D721Med (cell line): ENCODE measurements at regions not wholly inside any gene's neighbourhood (a gene's known extent, or its start where the extent isn't known, plus 50 kb on each side); places are given as distances from the start of the nearest gene placed in this dataset.
"Not testable (repeated sequence)": the region's sequence is repeated elsewhere in the genome, so short reads cannot be mapped to it uniquely, and the experiment has no call there.

Experiments used
- DNase-seq: peaks from one replicate; pipeline ENCODE4 v3.0.0; 2011; ENCODE audit warnings: low spot score; ENCODE audit not compliant: insufficient read length
- FAIRE-seq: peaks from 2 replicates; lab custom pipeline; 2011; peaks lifted over from hg19 to GRCh38; lab: Jason Lieb, UNC
- CTCF ChIP-seq: IDR thresholded peaks from 2 replicates; pipeline ENCODE4 v1.5.1; 2012; ENCODE audit warnings: mild to moderate bottlenecking, control low read depth; ENCODE audit not compliant: insufficient read depth; ENCODE audit errors: missing control alignments

- FAIRE-seq, result no peak
These were observed 934.8 kb upstream of the SPRY2 start for GRCh38 chr13:81275666-81276258.

DNA sequence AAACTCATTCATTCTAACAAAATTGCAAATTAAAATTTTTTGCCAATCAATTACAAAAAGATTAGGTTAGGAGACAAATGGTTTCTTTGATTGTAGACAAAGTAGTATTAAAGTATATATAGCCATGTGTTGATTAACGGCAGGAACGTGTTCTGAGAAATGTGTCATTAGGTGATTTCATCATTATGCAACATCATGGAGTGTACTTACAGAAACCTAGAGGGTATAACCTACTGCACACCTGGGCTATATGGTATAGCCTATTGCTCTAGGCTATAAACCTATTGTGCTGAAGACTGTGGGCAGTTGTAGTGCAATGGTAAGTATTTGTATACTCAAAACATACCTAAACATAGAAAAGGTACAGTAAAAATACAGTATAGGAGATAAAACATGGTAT is 906.8 kb upstream of the SPRY2 start:
- DNase-seq, result no peak
- TF ChIP-seq CTCF, result no peak
- no peak for FAIRE-seq

More at GRCh38 chr13:81275666-81276258, 934.8 kb upstream of the SPRY2 start:
- DNase-seq, result no peak
- no peak for TF ChIP-seq CTCF

DNA sequence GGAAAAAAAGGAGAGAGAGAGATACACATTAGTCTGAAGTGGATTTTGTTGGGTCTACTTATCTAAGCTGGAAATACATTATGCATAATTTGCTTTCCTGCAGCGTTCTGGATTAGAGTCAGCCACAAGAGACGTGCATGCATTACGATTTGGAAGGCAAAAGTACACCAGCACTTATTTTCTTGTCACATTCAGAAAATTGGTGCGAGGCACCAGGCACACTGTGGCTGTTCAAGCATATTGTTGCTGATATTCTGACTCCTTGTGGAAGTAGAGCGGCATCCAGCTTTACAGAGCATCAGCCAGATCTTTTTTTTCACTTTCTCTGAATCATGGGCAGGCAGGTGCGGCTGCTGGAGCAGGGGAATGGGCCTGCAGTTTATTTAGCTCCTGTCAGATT is 905.6 kb upstream of the SPRY2 start:
- no peak for FAIRE-seq

GRCh38 chr13:81244011-81244410 is 903.1 kb upstream of the SPRY2 start:
- no peak for DNase-seq
- no peak for FAIRE-seq
- TF ChIP-seq CTCF, result no peak

More for the DNA sequence above, 905.6 kb upstream of the SPRY2 start:
- DNase-seq, result no peak
- no peak for TF ChIP-seq CTCF

GRCh38 chr13:81230386-81230785 is 889.5 kb upstream of the SPRY2 start:
- no peak for TF ChIP-seq CTCF
- FAIRE-seq (no peak), DNase-seq (no peak)

GRCh38 chr13:81226830-81227229 is 885.9 kb upstream of the SPRY2 start:
- DNase-seq, FAIRE-seq: not testable (repeated sequence)

GRCh38 chr13:81224209-81224833 is 883.4 kb upstream of the SPRY2 start:
- DNase-seq (no peak), FAIRE-seq (no peak)
- TF ChIP-seq CTCF, result no peak

DNA sequence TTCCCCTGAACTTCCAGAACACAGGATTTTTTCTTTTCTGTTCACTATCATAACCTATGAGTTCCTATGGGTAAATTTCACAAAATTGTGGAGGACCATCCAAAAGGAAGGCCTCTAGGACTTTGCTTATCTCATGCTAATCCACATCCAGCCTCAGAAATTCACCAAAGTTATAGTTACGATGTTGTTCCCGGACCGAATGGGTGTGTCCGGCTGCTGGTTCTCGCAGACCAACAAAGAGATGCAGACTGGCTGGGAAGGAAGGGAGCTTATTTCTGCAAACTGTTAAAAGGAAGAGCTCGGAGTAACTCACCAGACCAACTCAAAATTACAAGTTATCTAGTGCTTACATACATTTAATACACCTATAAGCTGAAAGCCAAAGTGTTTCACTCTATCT is 882.9 kb upstream of the SPRY2 start:
- TF ChIP-seq CTCF, result no peak
- FAIRE-seq (no peak), DNase-seq (no peak)
